ENCODE measurements at regions not wholly inside any gene's neighbourhood (a gene's known extent, or its start where the extent isn't known, plus 50 kb on each side); places are given as distances from the start of the nearest gene placed in this dataset.

DNA sequence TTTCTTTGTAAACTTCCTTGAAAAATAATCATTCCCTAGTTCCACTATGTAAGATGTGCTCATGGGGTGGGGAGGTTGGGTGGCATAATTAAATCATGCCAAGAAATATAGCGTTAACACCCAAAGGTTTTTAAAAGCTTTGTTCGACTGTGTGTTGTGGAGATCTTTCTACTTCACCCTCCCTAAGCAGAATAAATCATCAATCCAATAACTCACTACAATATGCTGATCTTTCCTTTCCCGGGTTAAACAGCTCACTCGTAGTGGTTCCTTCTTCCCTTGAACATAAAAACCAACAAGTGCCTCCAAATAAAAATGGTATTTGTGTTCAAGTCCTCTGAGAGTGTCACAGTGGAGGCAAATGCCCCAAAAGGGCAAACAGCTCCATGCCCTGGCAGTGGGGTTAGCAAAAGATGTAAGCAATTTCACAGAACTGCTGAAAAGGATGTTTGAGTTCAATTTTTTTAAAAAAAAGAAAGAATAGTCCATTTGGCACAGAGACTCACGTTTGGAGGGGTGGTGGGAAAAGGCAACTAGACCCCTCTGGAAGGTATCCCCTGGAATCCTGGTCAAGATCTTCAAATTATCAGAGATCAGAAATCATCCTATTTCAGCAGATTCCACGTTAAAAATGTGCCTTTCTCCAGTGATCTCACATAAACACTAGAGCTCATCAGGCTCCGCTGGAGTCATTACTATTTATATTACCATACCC is 99.1 kb downstream of the TFAP2A start:
- no peaks in the 10 kb centered on the region for H3K9me3 ChIP-seq (ENCODE audit: low read depth, low read length, poor library complexity, severe bottlenecking)

DNA sequence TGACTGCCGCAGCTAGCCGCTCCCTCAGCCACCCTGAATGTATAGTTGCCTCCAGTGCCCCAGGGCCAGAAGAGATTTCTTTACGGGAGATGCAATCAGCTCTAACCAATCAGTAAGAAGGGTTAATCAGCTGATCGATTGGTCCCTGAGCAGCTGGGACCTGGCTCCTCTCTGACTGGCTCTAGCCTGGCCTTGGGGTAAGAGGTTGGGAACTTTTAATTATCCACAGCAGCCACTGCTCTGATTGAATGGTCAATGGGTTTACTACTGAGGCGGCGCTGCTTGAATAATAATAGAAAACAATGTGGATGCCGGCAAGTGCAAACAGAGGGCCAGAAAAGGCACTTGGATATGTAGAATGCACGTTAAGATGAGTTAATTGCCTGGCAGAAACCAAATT is 99.8 kb downstream of the TFAP2A start:
- Histone ChIP-seq H3K36me3 (ENCODE audit: insufficient read depth, low read length, poor library complexity, severe bottlenecking) (no peaks in the 10 kb centered on the region), H3K4me1 (ENCODE audit: insufficient read depth, low read length, poor library complexity, severe bottlenecking) (no peaks in the 10 kb centered on the region), H3K27me3 (replicated peaks; ENCODE audit: insufficient read depth, low read depth, low read length, poor library complexity) (no peaks in the 10 kb centered on the region), H3K9me3 (ENCODE audit: low read depth, low read length, poor library complexity, severe bottlenecking) (no peaks in the 10 kb centered on the region), H3K4me3 (ENCODE audit: low read depth, low read length, poor library complexity, severe bottlenecking) (no peak overlapping the region), H3K27ac (ENCODE audit: low read depth, low read length, poor library complexity, severe bottlenecking) (no peak overlapping the region)
- intact Hi-C loops (cut with micrococcal nuclease; ENCODE audit: unreplicated experiment) = no loop called here
- ChIA-PET POLR2A (ENCODE audit: low non-redundant PET) (no interaction called here), CTCF (no interaction called here)
- DNase-seq (ENCODE audit: low spot score) = no peak
- no TSS peak for BruUV-seq (replicated peaks)
- TF ChIP-seq CTCF (conservative IDR thresholded peaks at IDR 0.05; ENCODE audit: low read depth, low read length) (no peak), EZH2 (IDR thresholded peaks at IDR 0.05; ENCODE audit: borderline replicate concordance, low read depth, low read length, poor library complexity, severe bottlenecking) (no peak)

More for the DNA sequence above, 99.1 kb downstream of the TFAP2A start:
- ChIA-PET POLR2A (ENCODE audit: low non-redundant PET) (no interaction called here), CTCF (no interaction called here)
- TF ChIP-seq CTCF (conservative IDR thresholded peaks at IDR 0.05; ENCODE audit: low read depth, low read length) (no peak), EZH2 (IDR thresholded peaks at IDR 0.05; ENCODE audit: borderline replicate concordance, low read depth, low read length, poor library complexity, severe bottlenecking) (no peak)
- Histone ChIP-seq H3K27me3 (replicated peaks; ENCODE audit: insufficient read depth, low read depth, low read length, poor library complexity) (no peaks in the 10 kb centered on the region), H3K36me3 (ENCODE audit: insufficient read depth, low read length, poor library complexity, severe bottlenecking) (no peaks in the 10 kb centered on the region), H3K27ac (ENCODE audit: low read depth, low read length, poor library complexity, severe bottlenecking) (no peak overlapping the region), H3K4me3 (ENCODE audit: low read depth, low read length, poor library complexity, severe bottlenecking) (no peak overlapping the region), H3K4me1 (ENCODE audit: insufficient read depth, low read length, poor library complexity, severe bottlenecking) (no peaks in the 10 kb centered on the region)
- BruUV-seq (replicated peaks) = no TSS peak
- intact Hi-C loops (cut with micrococcal nuclease; ENCODE audit: unreplicated experiment) = no loop called here
- no peak for DNase-seq (ENCODE audit: low spot score)

DNA sequence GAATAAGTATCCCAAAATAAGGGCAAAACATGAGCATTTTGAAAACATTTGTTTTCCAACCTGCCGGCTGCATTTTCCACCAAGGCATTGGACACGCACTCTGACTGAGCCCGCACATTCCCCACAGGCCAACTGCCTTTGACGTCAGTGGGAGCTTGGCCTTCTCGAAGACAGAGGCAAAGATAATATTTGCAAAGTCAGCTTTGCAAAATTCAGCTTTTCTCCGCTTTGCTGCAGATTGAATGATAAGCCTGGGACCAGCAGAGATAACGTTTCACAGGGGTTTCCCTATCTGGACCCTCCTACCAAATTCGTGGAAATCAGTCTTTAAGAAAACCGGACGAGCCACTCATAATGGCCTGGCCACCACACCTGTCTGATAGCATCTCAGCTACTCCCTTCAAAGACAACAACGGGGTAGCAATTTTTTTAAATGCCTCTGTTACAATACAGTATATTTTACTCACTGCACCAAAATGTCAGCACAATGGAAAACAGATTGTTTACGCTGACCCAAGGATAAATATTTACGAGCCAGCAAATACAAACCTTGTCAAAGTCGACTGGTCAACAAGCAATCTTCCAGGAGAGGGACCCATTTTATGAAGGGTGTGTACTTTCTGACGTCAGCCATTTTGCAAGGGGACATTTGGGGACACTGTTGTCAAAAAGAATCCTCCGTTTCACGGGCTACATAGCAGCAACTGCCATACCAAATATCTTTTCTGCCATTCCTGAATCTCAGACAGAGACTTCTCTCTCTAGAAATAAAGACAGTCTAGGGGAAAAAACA is 100.5 kb downstream of the TFAP2A start:
- no TSS peak for BruUV-seq (replicated peaks)

More for the DNA sequence above, 100.5 kb downstream of the TFAP2A start:
- H3K36me3 ChIP-seq (ENCODE audit: insufficient read depth, low read length, poor library complexity, severe bottlenecking) = no peaks in the 10 kb centered on the region
- no peak for DNase-seq (ENCODE audit: low spot score)
- TF ChIP-seq EZH2 (IDR thresholded peaks at IDR 0.05; ENCODE audit: borderline replicate concordance, low read depth, low read length, poor library complexity, severe bottlenecking) (no peak), CTCF (conservative IDR thresholded peaks at IDR 0.05; ENCODE audit: low read depth, low read length) (no peak)
- intact Hi-C loops (cut with micrococcal nuclease; ENCODE audit: unreplicated experiment) = no loop called here
- no peak overlapping the region for H3K27ac ChIP-seq (ENCODE audit: low read depth, low read length, poor library complexity, severe bottlenecking)
- H3K4me3 ChIP-seq (ENCODE audit: low read depth, low read length, poor library complexity, severe bottlenecking) = no peak overlapping the region
- no peaks in the 10 kb centered on the region for H3K27me3 ChIP-seq (replicated peaks; ENCODE audit: insufficient read depth, low read depth, low read length, poor library complexity)
- POLR2A ChIA-PET (ENCODE audit: low non-redundant PET) = no interaction called here
- CTCF ChIA-PET = no interaction called here
- no peaks in the 10 kb centered on the region for H3K9me3 ChIP-seq (ENCODE audit: low read depth, low read length, poor library complexity, severe bottlenecking)
- no peaks in the 10 kb centered on the region for H3K4me1 ChIP-seq (ENCODE audit: insufficient read depth, low read length, poor library complexity, severe bottlenecking)

All from A673 (cell line).